ENCODE measurements at regions not wholly inside any gene's neighbourhood (a gene's known extent, or its start where the extent isn't known, plus 50 kb on each side); places are given as distances from the start of the nearest gene placed in this dataset.

- no peak for DNase-seq (ENCODE audit: low spot score)
- Mint-ChIP-seq H3K27ac (no peak overlapping the region), H3K9me3 (peaks cover 4% of the 10 kb centered on the region), H3K4me1 (ENCODE audit: low read depth in 2 of 2) (no peaks in the 10 kb centered on the region), H3K36me3 (no peaks in the 10 kb centered on the region), H3K4me3 (no peak overlapping the region), H3K27me3 (no peaks in the 10 kb centered on the region)
- no peak for ATAC-seq
Observed at GRCh38 chr19:28019901-28020300, 1193.0 kb downstream of the UQCRFS1 start.

- Mint-ChIP-seq H3K36me3 (no peaks in the 10 kb centered on the region), H3K27me3 (no peaks in the 10 kb centered on the region), H3K9me3 (peaks cover 4% of the 10 kb centered on the region), H3K4me3 (no peak overlapping the region), H3K27ac (no peak overlapping the region), H3K4me1 (ENCODE audit: low read depth in 2 of 2) (no peaks in the 10 kb centered on the region)
- DNase-seq (ENCODE audit: low spot score) (no peak), ATAC-seq (no peak)
Observed at GRCh38 chr19:28019371-28019770, 1193.6 kb downstream of the UQCRFS1 start.

- no peaks in the 10 kb centered on the region for H3K27me3 Mint-ChIP-seq
- H3K27ac Mint-ChIP-seq, result no peak overlapping the region
- peaks cover 4% of the 10 kb centered on the region for H3K9me3 Mint-ChIP-seq
Observed at GRCh38 chr19:28018499-28018898, 1194.5 kb downstream of the UQCRFS1 start.

GRCh38 chr19:28014615-28015405 is 1198.1 kb downstream of the UQCRFS1 start:
- DNase-seq (ENCODE audit: low spot score) (no peak), ATAC-seq (no peak)
- no peaks in the 10 kb centered on the region for H3K27me3 Mint-ChIP-seq
- no peak overlapping the region for H3K27ac Mint-ChIP-seq
- H3K4me3 Mint-ChIP-seq, result no peak overlapping the region
- H3K36me3 Mint-ChIP-seq, result no peaks in the 10 kb centered on the region
- no peaks in the 10 kb centered on the region for H3K4me1 Mint-ChIP-seq (ENCODE audit: low read depth in 2 of 2)
- peaks cover 7% of the 10 kb centered on the region for H3K9me3 Mint-ChIP-seq

More at GRCh38 chr19:28018499-28018898, 1194.5 kb downstream of the UQCRFS1 start:
- no peaks in the 10 kb centered on the region for H3K36me3 Mint-ChIP-seq
- ATAC-seq (no peak), DNase-seq (ENCODE audit: low spot score) (no peak)
- H3K4me1 Mint-ChIP-seq (ENCODE audit: low read depth in 2 of 2), result no peaks in the 10 kb centered on the region
- no peak overlapping the region for H3K4me3 Mint-ChIP-seq

- H3K36me3 Mint-ChIP-seq, result no peaks in the 10 kb centered on the region
- no peak overlapping the region for H3K27ac Mint-ChIP-seq
- no peak overlapping the region for H3K4me3 Mint-ChIP-seq
- DNase-seq (ENCODE audit: low spot score) (no peak), ATAC-seq (no peak)
- peaks cover 6% of the 10 kb centered on the region for H3K9me3 Mint-ChIP-seq
- H3K27me3 Mint-ChIP-seq, result no peaks in the 10 kb centered on the region
- no peaks in the 10 kb centered on the region for H3K4me1 Mint-ChIP-seq (ENCODE audit: low read depth in 2 of 2)
Observed at GRCh38 chr19:28012361-28012760, 1200.6 kb downstream of the UQCRFS1 start.

- Mint-ChIP-seq H3K27ac (no peak overlapping the region), H3K27me3 (no peaks in the 10 kb centered on the region), H3K4me3 (no peak overlapping the region), H3K4me1 (ENCODE audit: low read depth in 2 of 2) (no peaks in the 10 kb centered on the region), H3K36me3 (no peaks in the 10 kb centered on the region), H3K9me3 (peaks cover 6% of the 10 kb centered on the region)
- ATAC-seq, result no peak
- no peak for DNase-seq (ENCODE audit: low spot score)
Observed at GRCh38 chr19:28010656-28011055, 1202.3 kb downstream of the UQCRFS1 start.

- H3K4me3 Mint-ChIP-seq, result no peak overlapping the region
- no peak for DNase-seq (ENCODE audit: low spot score)
- no peak for ATAC-seq
- H3K9me3 Mint-ChIP-seq, result peaks cover 6% of the 10 kb centered on the region
- H3K27me3 Mint-ChIP-seq, result no peaks in the 10 kb centered on the region
- no peaks in the 10 kb centered on the region for H3K36me3 Mint-ChIP-seq
- H3K4me1 Mint-ChIP-seq (ENCODE audit: low read depth in 2 of 2), result no peaks in the 10 kb centered on the region
- no peak overlapping the region for H3K27ac Mint-ChIP-seq
Observed at GRCh38 chr19:28009696-28010095, 1203.3 kb downstream of the UQCRFS1 start.

- Mint-ChIP-seq H3K9me3 (peaks cover 6% of the 10 kb centered on the region), H3K27me3 (no peaks in the 10 kb centered on the region), H3K36me3 (no peaks in the 10 kb centered on the region), H3K4me3 (no peak overlapping the region), H3K27ac (no peak overlapping the region), H3K4me1 (ENCODE audit: low read depth in 2 of 2) (no peaks in the 10 kb centered on the region)
- no peak for ATAC-seq
- DNase-seq (ENCODE audit: low spot score), result no peak
Observed at GRCh38 chr19:28008695-28009094, 1204.3 kb downstream of the UQCRFS1 start.

- H3K27me3 Mint-ChIP-seq, result peaks cover 0 to 9% of the 10 kb centered on the region in 2 donors
- no peak for ATAC-seq
- H3K9me3 Mint-ChIP-seq, result peaks cover 13% of the 10 kb centered on the region
Observed at GRCh38 chr19:28003543-28003942, 1209.4 kb downstream of the UQCRFS1 start.

GRCh38 chr19:27997069-27997468 is 1215.9 kb downstream of the UQCRFS1 start:
- Mint-ChIP-seq H3K27me3 (peaks cover 0 to 10% of the 10 kb centered on the region in 2 donors), H3K36me3 (no peaks in the 10 kb centered on the region), H3K4me3 (no peak overlapping the region), H3K9me3 (peaks cover 12% of the 10 kb centered on the region), H3K4me1 (ENCODE audit: low read depth in 2 of 2) (no peaks in the 10 kb centered on the region), H3K27ac (no peak overlapping the region)
- no peak for ATAC-seq
- DNase-seq (ENCODE audit: low spot score), result no peak

More at GRCh38 chr19:28003543-28003942, 1209.4 kb downstream of the UQCRFS1 start:
- H3K4me1 Mint-ChIP-seq (ENCODE audit: low read depth in 2 of 2), result no peaks in the 10 kb centered on the region
- DNase-seq (ENCODE audit: low spot score), result no peak
- no peaks in the 10 kb centered on the region for H3K36me3 Mint-ChIP-seq
- H3K27ac Mint-ChIP-seq, result no peak overlapping the region
- no peak overlapping the region for H3K4me3 Mint-ChIP-seq

- Mint-ChIP-seq H3K4me3 (no peak overlapping the region), H3K9me3 (peaks cover 3% of the 10 kb centered on the region), H3K27ac (no peak overlapping the region), H3K36me3 (no peaks in the 10 kb centered on the region), H3K4me1 (ENCODE audit: low read depth in 2 of 2) (no peaks in the 10 kb centered on the region), H3K27me3 (peaks cover 0 to 14% of the 10 kb centered on the region in 2 donors)
- ATAC-seq (no peak), DNase-seq (ENCODE audit: low spot score) (no peak)
Observed at GRCh38 chr19:27993619-27994570, 1219.1 kb downstream of the UQCRFS1 start.

- Mint-ChIP-seq H3K27me3 (peaks cover 0 to 9% of the 10 kb centered on the region in 2 donors), H3K4me3 (no peak overlapping the region), H3K9me3 (no peaks in the 10 kb centered on the region), H3K4me1 (ENCODE audit: low read depth in 2 of 2) (no peaks in the 10 kb centered on the region), H3K27ac (no peak overlapping the region), H3K36me3 (no peaks in the 10 kb centered on the region)
- ATAC-seq (no peak), DNase-seq (ENCODE audit: low spot score) (no peak)
Observed at GRCh38 chr19:27986299-27986698, 1226.7 kb downstream of the UQCRFS1 start.

GRCh38 chr19:27975419-27976005 is 1237.4 kb downstream of the UQCRFS1 start:
- Mint-ChIP-seq H3K4me3 (no peak overlapping the region), H3K27ac (no peak overlapping the region), H3K27me3 (peaks cover 15 to 21% of the 10 kb centered on the region in 2 donors), H3K4me1 (ENCODE audit: low read depth in 2 of 2) (no peaks in the 10 kb centered on the region), H3K36me3 (no peaks in the 10 kb centered on the region), H3K9me3 (no peaks in the 10 kb centered on the region)
- DNase-seq (ENCODE audit: low spot score) (no peak), ATAC-seq (no peak)
